BJ (cell line): ENCODE measurements at regions not wholly inside any gene's neighbourhood (a gene's known extent, or its start where the extent isn't known, plus 50 kb on each side); places are given as distances from the start of the nearest gene placed in this dataset.

Experiments
- CTCF ChIA-PET: fragments of 350-600 bp; formaldehyde crosslinking; extraction: SDS; loops from one replicate; lab custom pipeline; 2021; ENCODE audit warnings: antibody characterized with exemption, inconsistent platforms; lab: Yijun Ruan, JAX
- POLR2A ChIA-PET: fragments of 300-600 bp; sonication (Branson Sonifier 250); formaldehyde crosslinking; extraction: SDS; loops from one replicate; lab custom pipeline; 2021; ENCODE audit warnings: antibody characterized with exemption; lab: Charles Lee
- DNase-seq: peaks from one replicate; pipeline ENCODE4 v3.0.0-alpha.2; 2011; ENCODE audit warnings: low read depth
- H3K27me3 ChIP-seq: 2 replicates; pipeline ENCODE4 v1.6.0; 2011; ENCODE audit warnings: low read length; ENCODE audit not compliant: control insufficient read depth, insufficient read depth
- H3K36me3 ChIP-seq: 2 replicates; pipeline ENCODE4 v1.5.1; 2011; ENCODE audit warnings: low read length; ENCODE audit not compliant: control insufficient read depth, insufficient read depth
- H3K4me3 ChIP-seq: 2 replicates; pipeline ENCODE4 v1.5.1; 2011; ENCODE audit warnings: low read depth, mild to moderate bottlenecking, control low read depth, low read length
- CTCF ChIP-seq: IDR thresholded peaks from 2 replicates; pipeline ENCODE4 v1.5.1; 2011; ENCODE audit warnings: low read depth, mild to moderate bottlenecking, control low read depth, inconsistent platforms, low read length, moderate library complexity; ENCODE audit not compliant: insufficient read depth

GRCh38 chr11:119910051-119910450 lies 181.1 kb upstream of the NECTIN1 start:
- ChIA-PET POLR2A (no interaction called here), CTCF (no interaction called here)
- no peak for TF ChIP-seq CTCF
- H3K27me3 ChIP-seq, result peaks cover 1% of the 10 kb centered on the region; the same call in 1 of the 2 replicates
- H3K4me3 ChIP-seq, result no peak overlapping the region
- H3K36me3 ChIP-seq, result no peaks in the 10 kb centered on the region
- no peak for DNase-seq

GRCh38 chr11:119909495-119909894 lies 180.5 kb upstream of the NECTIN1 start:
- ChIA-PET CTCF (no interaction called here), POLR2A (no interaction called here)
- no peak for DNase-seq
- no peak for TF ChIP-seq CTCF
- Histone ChIP-seq H3K27me3 (peaks cover 1% of the 10 kb centered on the region; the same call in 1 of the 2 replicates), H3K4me3 (no peak overlapping the region), H3K36me3 (no peaks in the 10 kb centered on the region)

GRCh38 chr11:119909077-119909476 lies 180.1 kb upstream of the NECTIN1 start:
- DNase-seq, result no peak
- Histone ChIP-seq H3K27me3 (peaks cover 1% of the 10 kb centered on the region; the same call in 1 of the 2 replicates), H3K36me3 (no peaks in the 10 kb centered on the region), H3K4me3 (no peak overlapping the region)
- ChIA-PET POLR2A (no interaction called here), CTCF (no interaction called here)
- no peak for TF ChIP-seq CTCF

- no peak overlapping the region for H3K4me3 ChIP-seq
- H3K27me3 ChIP-seq, result peaks cover 1% of the 10 kb centered on the region; the same call in 1 of the 2 replicates
- ChIA-PET CTCF (no interaction called here), POLR2A (no interaction called here)
- no peak for TF ChIP-seq CTCF
- DNase-seq, result no peak
- H3K36me3 ChIP-seq, result no peaks in the 10 kb centered on the region
Observed at GRCh38 chr11:119908573-119908904, 179.5 kb upstream of the NECTIN1 start.

- no peak for DNase-seq
- POLR2A ChIA-PET, result no interaction called here
- Histone ChIP-seq H3K36me3 (no peaks in the 10 kb centered on the region), H3K27me3 (peaks cover 1% of the 10 kb centered on the region; the same call in 1 of the 2 replicates), H3K4me3 (no peak overlapping the region)
- CTCF ChIA-PET, result no interaction called here
- TF ChIP-seq CTCF, result no peak
Observed at GRCh38 chr11:119907878-119908572, 179.0 kb upstream of the NECTIN1 start.
